ENCODE measurements at regions not wholly inside any gene's neighbourhood (a gene's known extent, or its start where the extent isn't known, plus 50 kb on each side); places are given as distances from the start of the nearest gene placed in this dataset.

DNA sequence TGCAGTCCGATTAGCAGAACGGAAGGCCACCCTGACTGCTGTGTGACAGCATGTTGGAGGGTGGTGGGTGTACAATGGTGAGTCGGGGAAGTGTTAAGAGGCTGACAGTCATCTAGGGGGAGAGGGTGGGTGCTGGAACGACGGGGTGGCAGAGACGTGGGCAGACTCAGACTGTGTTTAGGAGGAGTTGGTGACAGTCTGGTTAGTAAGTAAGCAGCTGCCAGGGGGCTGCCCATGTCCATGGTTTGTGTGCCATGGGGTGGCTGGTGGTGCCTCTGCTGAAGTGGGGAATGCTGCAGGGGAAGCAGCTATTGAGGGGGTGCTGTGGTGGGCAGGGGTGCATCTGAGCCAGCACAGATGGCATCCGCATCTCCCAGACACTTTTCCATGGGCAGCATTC lies 51.3 kb upstream of the BOD1 start:
- Histone ChIP-seq H3K27ac (no peak overlapping the region), H3K4me1 (peaks cover 38 to 56% (median 51%) of the 10 kb centered on the region in 10 experiments), H3K27me3 (no peaks in the 10 kb centered on the region), H3K36me3 (no peaks in the 10 kb centered on the region), H3K4me2 (no peak overlapping the region), H3K4me3 (no peak overlapping the region), H3K9me3 (replicated peaks in 1 of 11) (peaks cover 0 to 16% (median 8%) of the 10 kb centered on the region in 11 experiments; a peak in 14 of 22 replicates), H3K9ac (no peak overlapping the region), H4K20me1 (no peaks in the 10 kb centered on the region)
- TF ChIP-seq Cebpa-rat (IDR thresholded peaks at IDR 0.05): no peak

DNA sequence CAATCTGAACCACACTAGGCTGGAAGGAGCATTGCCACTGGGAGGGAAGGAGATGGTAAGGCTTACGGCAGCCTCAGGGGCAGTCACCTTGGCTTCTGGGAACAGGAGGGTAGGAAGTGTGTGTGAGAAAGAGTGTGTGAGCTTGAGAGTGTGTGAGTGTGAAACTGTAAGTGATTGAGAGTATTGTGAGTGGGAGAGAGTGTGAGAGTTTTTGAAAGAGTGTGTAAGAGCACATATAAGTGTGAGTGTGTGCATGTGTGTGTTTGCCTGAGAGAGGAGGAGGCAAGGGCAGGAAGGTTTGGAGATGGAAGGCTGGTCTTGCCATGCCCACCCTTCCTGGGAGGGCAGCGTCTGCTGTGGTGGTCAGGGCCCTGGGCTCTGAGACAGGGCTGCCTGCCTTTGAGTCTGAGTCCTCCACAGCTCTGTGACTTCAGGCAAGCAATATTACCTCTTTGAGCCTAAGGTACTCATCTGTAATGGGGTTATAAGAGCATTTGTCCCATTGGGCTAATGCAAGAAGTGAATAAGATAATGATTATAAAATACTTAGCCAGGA lies 51.9 kb upstream of the BOD1 start:
- H3K4me2 ChIP-seq: no peak overlapping the region
- H3K9ac ChIP-seq: no peak overlapping the region
- peaks cover 44 to 59% (median 52%) of the 10 kb centered on the region in 10 experiments for H3K4me1 ChIP-seq
- no peaks in the 10 kb centered on the region for H3K36me3 ChIP-seq
- H3K4me3 ChIP-seq: no peak overlapping the region
- H3K27ac ChIP-seq: no peak overlapping the region
- peaks cover 0 to 16% (median 8%) of the 10 kb centered on the region in 11 experiments; a peak in 14 of 22 replicates for H3K9me3 ChIP-seq (replicated peaks in 1 of 11)
- no peaks in the 10 kb centered on the region for H4K20me1 ChIP-seq
- TF ChIP-seq Cebpa-rat (IDR thresholded peaks at IDR 0.05): no peak
- no peaks in the 10 kb centered on the region for H3K27me3 ChIP-seq

DNA sequence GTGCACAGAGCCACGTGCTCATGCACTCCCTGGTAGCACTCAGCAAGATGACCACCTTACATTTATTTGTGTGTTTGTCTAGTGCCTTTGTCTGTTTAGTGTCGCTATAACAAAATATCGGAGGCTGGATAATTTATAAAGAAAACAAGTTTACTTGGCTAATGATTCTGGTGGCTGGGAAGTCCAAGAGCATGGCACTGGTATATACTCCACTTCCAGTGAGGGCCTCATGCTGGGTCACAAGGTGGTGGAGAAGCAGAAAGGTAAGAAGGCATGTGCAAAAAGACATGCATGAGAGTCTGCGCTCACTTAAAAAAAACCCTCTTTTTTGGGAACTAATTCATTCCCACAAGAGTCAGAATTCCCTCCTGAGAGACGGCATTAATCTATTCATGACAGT lies 52.5 kb upstream of the BOD1 start:
- Histone ChIP-seq H4K20me1 (no peaks in the 10 kb centered on the region), H3K9me3 (replicated peaks in 1 of 11) (peaks cover 0 to 16% (median 8%) of the 10 kb centered on the region in 11 experiments; a peak in 14 of 22 replicates), H3K4me3 (no peak overlapping the region), H3K36me3 (no peaks in the 10 kb centered on the region), H3K27me3 (no peaks in the 10 kb centered on the region), H3K27ac (no peak overlapping the region), H3K9ac (no peak overlapping the region), H3K4me2 (peak overlapping the region in 4 of 11 experiments; percentile 20 to 64 (median 38); a peak in 3 of 22 replicates), H3K4me1 (peaks cover 45 to 59% (median 52%) of the 10 kb centered on the region in 10 experiments)
- TF ChIP-seq Cebpa-rat (IDR thresholded peaks at IDR 0.05): no peak

DNA sequence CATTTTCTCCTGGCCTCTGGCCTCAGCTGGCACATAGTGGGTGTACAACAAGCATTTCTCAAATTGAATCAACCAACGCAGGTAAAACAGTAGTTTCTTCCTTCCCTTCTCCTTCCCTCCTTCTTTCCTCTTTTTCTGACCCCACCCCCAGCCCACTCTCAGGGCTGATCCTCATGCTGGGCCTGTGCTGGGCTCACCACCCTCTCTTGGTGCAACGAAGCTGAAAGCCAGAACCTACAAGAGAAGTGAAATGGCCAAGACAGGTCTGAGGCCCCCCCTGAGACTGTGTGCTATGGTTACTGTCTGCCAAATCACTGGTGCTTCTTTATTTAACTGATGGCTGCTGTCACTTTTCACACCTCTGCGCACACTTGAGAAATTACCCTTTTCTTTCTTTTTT lies 53.0 kb upstream of the BOD1 start:
- Histone ChIP-seq H3K9ac (no peak overlapping the region), H3K36me3 (no peaks in the 10 kb centered on the region), H3K9me3 (replicated peaks in 1 of 11) (peaks cover 0 to 16% (median 8%) of the 10 kb centered on the region in 11 experiments; a peak in 14 of 22 replicates), H3K27ac (no peak overlapping the region), H3K4me3 (no peak overlapping the region), H3K4me2 (peak overlapping the region; percentile 1 to 64 (median 31); a peak in 17 of 22 replicates), H3K4me1 (peaks cover 43 to 59% (median 50%) of the 10 kb centered on the region in 10 experiments), H4K20me1 (no peaks in the 10 kb centered on the region), H3K27me3 (no peaks in the 10 kb centered on the region)
- no peak for TF ChIP-seq Cebpa-rat (IDR thresholded peaks at IDR 0.05)

DNA sequence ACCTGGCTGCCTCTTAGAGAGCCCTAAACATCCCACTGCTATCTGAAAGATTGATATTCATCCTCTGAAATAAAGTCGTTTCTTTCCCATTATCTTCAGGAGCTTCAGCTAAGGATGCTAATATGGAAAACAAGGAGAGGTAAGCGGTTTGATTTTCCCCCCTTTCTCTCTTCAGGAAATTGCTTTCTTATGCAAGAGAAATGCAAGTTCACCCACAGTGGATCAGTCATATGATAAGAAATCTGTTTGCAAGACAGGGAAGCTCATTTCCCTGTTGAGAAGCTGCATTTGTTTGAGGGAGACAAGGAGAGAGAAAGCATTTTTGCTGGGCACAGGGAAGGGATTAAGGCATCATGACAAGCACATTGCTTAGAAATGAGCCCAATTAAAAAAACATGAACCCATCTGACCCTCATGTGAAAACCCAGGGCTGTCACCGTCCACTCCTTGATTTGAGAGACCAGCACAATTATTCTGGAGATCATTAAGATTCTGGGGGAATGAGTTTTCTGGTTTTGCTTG lies 53.7 kb upstream of the BOD1 start:
- Histone ChIP-seq H3K27ac (peak overlapping the region in 2 of 11 experiments; percentile 6 to 30; a peak in 2 of 22 replicates), H3K9ac (peak overlapping the region in 1 of 11 experiments; percentile 7; a peak in 3 of 22 replicates), H3K9me3 (replicated peaks in 1 of 11) (peaks cover 5 to 18% (median 14%) of the 10 kb centered on the region in 11 experiments; a peak in 19 of 22 replicates), H3K36me3 (no peaks in the 10 kb centered on the region), H4K20me1 (no peaks in the 10 kb centered on the region), H3K4me2 (peak overlapping the region; percentile 7 to 64 (median 34); a peak in 17 of 22 replicates), H3K4me1 (peaks cover 36 to 57% (median 45%) of the 10 kb centered on the region in 10 experiments), H3K27me3 (no peaks in the 10 kb centered on the region), H3K4me3 (no peak overlapping the region)
- TF ChIP-seq Cebpa-rat (IDR thresholded peaks at IDR 0.05): no peak

DNA sequence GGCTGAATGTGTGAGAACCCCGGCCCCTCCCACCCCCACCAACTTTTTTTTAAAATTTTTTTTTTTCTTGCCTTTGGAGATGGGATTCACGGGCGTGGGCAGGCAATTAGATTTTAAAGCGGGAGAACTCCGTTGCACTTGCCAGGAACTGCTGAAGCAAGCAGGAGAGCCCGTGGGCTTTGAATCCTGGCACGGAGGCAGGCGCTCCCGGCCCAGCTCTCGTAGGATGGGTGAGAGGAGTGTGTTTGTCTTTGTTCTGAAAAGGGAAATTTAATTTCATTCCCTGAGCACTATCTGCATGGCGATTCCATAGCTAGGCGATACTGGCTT lies 54.3 kb upstream of the BOD1 start:
- Histone ChIP-seq H3K27ac (no peak overlapping the region), H3K4me1 (peaks cover 35 to 61% (median 45%) of the 10 kb centered on the region in 10 experiments), H3K9ac (no peak overlapping the region), H3K36me3 (no peaks in the 10 kb centered on the region), H3K27me3 (no peaks in the 10 kb centered on the region), H3K9me3 (replicated peaks in 1 of 11) (peaks cover 7 to 20% (median 13%) of the 10 kb centered on the region in 11 experiments; a peak in 19 of 22 replicates), H4K20me1 (no peaks in the 10 kb centered on the region), H3K4me2 (peak overlapping the region in 4 of 11 experiments; percentile 3 to 35 (median 20); a peak in 4 of 22 replicates), H3K4me3 (no peak overlapping the region)
- no peak for TF ChIP-seq Cebpa-rat (IDR thresholded peaks at IDR 0.05)

DNA sequence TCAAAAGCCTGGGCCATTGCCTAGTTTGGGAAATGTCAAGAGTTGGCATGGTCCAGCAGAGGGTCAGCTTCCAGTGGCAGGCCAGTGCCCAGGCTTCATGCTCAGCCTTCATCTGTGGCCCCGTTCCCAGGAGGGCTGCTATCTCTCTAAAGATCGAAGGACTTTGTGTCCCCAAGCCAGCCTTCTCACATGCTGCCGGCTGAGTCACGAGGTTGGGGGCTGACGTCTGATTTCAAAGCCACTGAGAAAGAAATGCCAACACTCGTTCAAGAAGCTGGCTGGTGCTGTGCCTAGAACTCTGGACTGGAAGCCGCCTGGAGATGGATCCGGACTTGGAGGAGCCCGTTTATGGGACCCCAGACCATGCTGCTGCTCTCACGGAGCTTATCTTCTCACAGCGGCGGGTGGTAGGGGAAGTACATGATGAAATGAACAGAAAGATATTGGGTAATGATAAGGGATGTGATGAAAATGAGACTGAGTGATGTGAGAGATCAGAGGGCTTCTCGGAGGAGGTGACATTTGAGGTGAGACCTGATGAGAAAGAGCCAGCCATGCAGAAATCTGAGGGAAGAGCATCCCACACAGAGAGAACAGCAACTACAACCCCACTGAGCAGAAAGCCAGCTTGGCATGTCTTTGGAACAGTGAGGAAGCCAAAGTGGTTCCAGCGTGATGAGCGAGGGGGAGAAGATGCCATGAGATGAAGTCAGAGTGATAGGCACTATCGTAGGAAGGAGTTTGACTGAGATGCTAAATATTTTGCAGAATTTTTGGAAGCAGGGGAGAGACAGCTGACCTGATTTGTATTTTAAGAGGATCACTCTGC lies 54.9 kb upstream of the BOD1 start:
- Histone ChIP-seq H3K9me3 (replicated peaks in 1 of 11) (peaks cover 7 to 26% (median 13%) of the 10 kb centered on the region in 11 experiments; a peak in 17 of 22 replicates), H3K36me3 (no peaks in the 10 kb centered on the region), H4K20me1 (no peaks in the 10 kb centered on the region), H3K9ac (no peak overlapping the region), H3K27me3 (no peaks in the 10 kb centered on the region), H3K4me3 (no peak overlapping the region), H3K4me2 (peak overlapping the region in 8 of 11 experiments; percentile 2 to 35 (median 12); a peak in 8 of 22 replicates), H3K27ac (no peak overlapping the region), H3K4me1 (peaks cover 35 to 61% (median 45%) of the 10 kb centered on the region in 10 experiments)
- TF ChIP-seq Cebpa-rat (IDR thresholded peaks at IDR 0.05): no peak

DNA sequence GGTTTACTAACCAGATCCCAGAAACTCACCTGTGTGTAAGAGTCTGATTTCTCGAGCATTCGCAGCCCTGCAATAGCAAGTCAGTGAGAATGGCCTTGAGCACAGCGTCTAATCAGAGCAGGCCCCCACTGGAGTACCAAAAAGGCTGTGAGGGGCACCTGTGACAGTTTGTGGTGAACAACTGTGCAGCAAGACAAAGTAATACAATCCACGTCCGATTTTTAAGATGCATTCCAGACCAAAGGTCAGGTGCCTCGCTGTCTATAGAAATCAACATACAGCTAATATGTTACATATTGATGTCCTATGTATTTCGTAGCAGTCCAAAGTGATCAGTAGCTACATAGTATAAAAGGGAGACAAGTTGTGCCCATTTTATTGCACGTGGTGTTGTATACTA lies 55.7 kb upstream of the BOD1 start:
- Histone ChIP-seq H3K27ac (no peak overlapping the region), H3K9ac (no peak overlapping the region), H3K36me3 (no peaks in the 10 kb centered on the region), H3K4me2 (peak overlapping the region in 2 of 11 experiments; percentile 2 to 9; a peak in 1 of 22 replicates), H3K27me3 (no peaks in the 10 kb centered on the region), H3K4me1 (peaks cover 35 to 61% (median 45%) of the 10 kb centered on the region in 10 experiments), H3K4me3 (no peak overlapping the region), H4K20me1 (no peaks in the 10 kb centered on the region), H3K9me3 (replicated peaks in 1 of 11) (peaks cover 6 to 30% (median 13%) of the 10 kb centered on the region in 11 experiments; a peak in 17 of 22 replicates)
- no peak for TF ChIP-seq Cebpa-rat (IDR thresholded peaks at IDR 0.05)

DNA sequence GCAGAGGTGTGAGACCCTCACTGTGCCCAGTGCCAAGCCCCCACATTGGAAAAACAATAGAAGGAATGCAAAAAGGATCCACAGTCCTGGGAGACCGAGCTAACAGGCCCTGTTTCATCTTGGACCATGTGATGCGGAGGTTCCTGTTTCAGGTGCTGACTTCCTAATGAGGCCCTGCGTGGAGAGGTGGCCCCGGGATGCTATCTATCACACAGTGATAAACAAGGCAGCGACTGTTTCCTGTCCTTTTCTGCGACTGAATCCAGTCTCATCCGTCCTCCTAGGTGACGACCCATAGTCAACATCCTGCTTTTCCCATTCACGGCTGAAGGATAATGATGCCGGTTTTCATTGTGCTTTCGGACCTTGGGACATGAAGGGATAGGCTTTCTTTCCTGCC lies 56.4 kb upstream of the BOD1 start:
- Histone ChIP-seq H4K20me1 (no peaks in the 10 kb centered on the region), H3K36me3 (no peaks in the 10 kb centered on the region), H3K4me3 (no peak overlapping the region), H3K4me1 (peaks cover 35 to 61% (median 45%) of the 10 kb centered on the region in 10 experiments), H3K9me3 (replicated peaks in 1 of 11) (peaks cover 6 to 30% (median 13%) of the 10 kb centered on the region in 11 experiments; a peak in 17 of 22 replicates), H3K27ac (peak overlapping the region in 1 of 11 experiments; percentile 63; a peak in 1 of 22 replicates), H3K9ac (no peak overlapping the region), H3K4me2 (peak overlapping the region in 9 of 11 experiments; percentile 66 to 88 (median 77); a peak in 18 of 22 replicates), H3K27me3 (no peaks in the 10 kb centered on the region)
- no peak for TF ChIP-seq Cebpa-rat (IDR thresholded peaks at IDR 0.05)

Measured in BLaER1 treated with 17β-estradiol and CSF1 and Interleukin-3, amounts not matched to agents 10 nM and 100 nM (cell line).